ENCODE measurements at regions not wholly inside any gene's neighbourhood (a gene's known extent, or its start where the extent isn't known, plus 50 kb on each side); places are given as distances from the start of the nearest gene placed in this dataset.

GRCh38 chr13:59274958-59275727 lies 888.6 kb downstream of the DIAPH3 start:
- in situ Hi-C loops (cut with MboI; ENCODE audit: low sequenced_read_pairs, unreplicated experiment) = no loop called here
- DNase-seq (ENCODE audit: low spot score) = no peak

DNA sequence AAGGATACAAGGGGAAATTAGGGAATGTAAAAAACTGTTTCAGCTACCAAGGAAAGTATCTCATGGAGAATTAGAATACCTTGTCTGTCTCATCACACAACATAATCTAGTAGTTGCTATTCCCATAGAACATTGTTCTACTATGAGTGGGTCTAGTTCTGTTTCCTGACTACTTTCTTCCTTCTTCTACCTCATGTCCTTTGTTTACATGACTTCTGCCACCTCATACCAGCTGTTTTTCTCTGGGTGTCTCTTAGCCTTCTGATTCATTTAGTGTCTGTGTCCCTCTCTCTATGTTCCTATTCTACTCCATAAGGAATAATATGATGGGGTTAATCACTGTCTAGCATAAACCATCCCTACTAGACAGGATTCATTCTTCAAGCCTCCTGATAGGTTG lies 887.3 kb downstream of the DIAPH3 start:
- TF ChIP-seq, protein P1, sequence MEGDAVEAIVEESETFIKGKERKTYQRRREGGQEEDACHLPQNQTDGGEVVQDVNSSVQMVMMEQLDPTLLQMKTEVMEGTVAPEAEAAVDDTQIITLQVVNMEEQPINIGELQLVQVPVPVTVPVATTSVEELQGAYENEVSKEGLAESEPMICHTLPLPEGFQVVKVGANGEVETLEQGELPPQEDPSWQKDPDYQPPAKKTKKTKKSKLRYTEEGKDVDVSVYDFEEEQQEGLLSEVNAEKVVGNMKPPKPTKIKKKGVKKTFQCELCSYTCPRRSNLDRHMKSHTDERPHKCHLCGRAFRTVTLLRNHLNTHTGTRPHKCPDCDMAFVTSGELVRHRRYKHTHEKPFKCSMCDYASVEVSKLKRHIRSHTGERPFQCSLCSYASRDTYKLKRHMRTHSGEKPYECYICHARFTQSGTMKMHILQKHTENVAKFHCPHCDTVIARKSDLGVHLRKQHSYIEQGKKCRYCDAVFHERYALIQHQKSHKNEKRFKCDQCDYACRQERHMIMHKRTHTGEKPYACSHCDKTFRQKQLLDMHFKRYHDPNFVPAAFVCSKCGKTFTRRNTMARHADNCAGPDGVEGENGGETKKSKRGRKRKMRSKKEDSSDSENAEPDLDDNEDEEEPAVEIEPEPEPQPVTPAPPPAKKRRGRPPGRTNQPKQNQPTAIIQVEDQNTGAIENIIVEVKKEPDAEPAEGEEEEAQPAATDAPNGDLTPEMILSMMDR (IDR thresholded peaks at IDR 0.05; ENCODE audit: borderline replicate concordance, control extremely low read depth, extremely low read depth, insufficient read depth, missing control alignments) = no peak
- in situ Hi-C loops (cut with MboI; ENCODE audit: low sequenced_read_pairs, unreplicated experiment) = no loop called here
- no peak for DNase-seq (ENCODE audit: low spot score)

More at GRCh38 chr13:59274958-59275727, 888.6 kb downstream of the DIAPH3 start:
- TF ChIP-seq, protein P1 (IDR thresholded peaks at IDR 0.05; ENCODE audit: borderline replicate concordance, control extremely low read depth, extremely low read depth, insufficient read depth, missing control alignments) = no peak

- TF ChIP-seq, protein P1 (IDR thresholded peaks at IDR 0.05; ENCODE audit: borderline replicate concordance, control extremely low read depth, extremely low read depth, insufficient read depth, missing control alignments) = no peak
- no peak for DNase-seq (ENCODE audit: low spot score)
- in situ Hi-C loops (cut with MboI; ENCODE audit: low sequenced_read_pairs, unreplicated experiment) = no loop called here
Measured at GRCh38 chr13:59277106-59277505, 886.6 kb downstream of the DIAPH3 start.

DNA sequence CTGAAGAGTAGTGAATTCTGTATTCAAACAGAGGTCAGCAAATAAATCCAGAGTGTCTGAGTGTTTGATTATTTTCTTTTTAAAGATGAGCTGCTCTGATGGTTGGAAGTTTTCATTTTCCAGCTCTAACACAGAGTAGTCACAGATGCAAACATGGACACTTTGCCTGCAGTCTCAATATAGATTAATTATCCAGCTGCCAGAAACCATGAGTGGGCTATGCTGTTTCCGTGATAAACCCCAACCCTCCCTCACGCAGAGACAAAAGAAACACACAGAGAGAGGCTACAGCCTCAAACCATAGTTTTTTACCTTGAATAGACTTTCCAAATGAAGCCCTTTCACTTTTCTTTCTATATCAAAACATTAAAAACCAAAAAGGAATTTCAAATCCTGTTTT lies 884.7 kb downstream of the DIAPH3 start:
- DNase-seq (ENCODE audit: low spot score) = no peak
- in situ Hi-C loops (cut with MboI; ENCODE audit: low sequenced_read_pairs, unreplicated experiment) = no loop called here
- TF ChIP-seq, protein P1 (IDR thresholded peaks at IDR 0.05; ENCODE audit: borderline replicate concordance, control extremely low read depth, extremely low read depth, insufficient read depth, missing control alignments) = no peak

- TF ChIP-seq, protein P1 (IDR thresholded peaks at IDR 0.05; ENCODE audit: borderline replicate concordance, control extremely low read depth, extremely low read depth, insufficient read depth, missing control alignments) = no peak
- DNase-seq (ENCODE audit: low spot score) = no peak
- in situ Hi-C loops (cut with MboI; ENCODE audit: low sequenced_read_pairs, unreplicated experiment) = no loop called here
Measured at GRCh38 chr13:59279576-59279975, 884.2 kb downstream of the DIAPH3 start.

DNA sequence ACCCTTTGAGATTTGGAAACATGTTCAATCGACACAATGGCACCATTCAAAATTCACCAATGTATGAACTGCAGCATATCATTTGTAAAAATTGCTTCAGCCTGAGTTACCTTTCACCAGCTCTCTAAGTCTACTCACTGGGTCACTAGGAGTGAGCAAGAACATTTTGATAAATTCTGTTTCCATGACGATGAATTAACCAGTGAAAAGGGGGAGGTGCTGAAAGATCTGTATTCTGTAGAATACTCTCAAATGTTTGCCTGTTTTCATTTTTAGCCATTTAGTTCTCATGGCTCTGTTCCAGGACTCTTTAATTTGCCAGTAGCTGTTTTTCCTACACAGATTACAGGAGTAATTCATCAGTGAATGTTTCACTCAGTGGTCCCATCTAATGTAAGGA lies 883.4 kb downstream of the DIAPH3 start:
- TF ChIP-seq, protein P1 (IDR thresholded peaks at IDR 0.05; ENCODE audit: borderline replicate concordance, control extremely low read depth, extremely low read depth, insufficient read depth, missing control alignments) = no peak
- no peak for DNase-seq (ENCODE audit: low spot score)
- in situ Hi-C loops (cut with MboI; ENCODE audit: low sequenced_read_pairs, unreplicated experiment) = no loop called here
